ENCODE measurements at regions not wholly inside any gene's neighbourhood (a gene's known extent, or its start where the extent isn't known, plus 50 kb on each side); places are given as distances from the start of the nearest gene placed in this dataset.

DNA sequence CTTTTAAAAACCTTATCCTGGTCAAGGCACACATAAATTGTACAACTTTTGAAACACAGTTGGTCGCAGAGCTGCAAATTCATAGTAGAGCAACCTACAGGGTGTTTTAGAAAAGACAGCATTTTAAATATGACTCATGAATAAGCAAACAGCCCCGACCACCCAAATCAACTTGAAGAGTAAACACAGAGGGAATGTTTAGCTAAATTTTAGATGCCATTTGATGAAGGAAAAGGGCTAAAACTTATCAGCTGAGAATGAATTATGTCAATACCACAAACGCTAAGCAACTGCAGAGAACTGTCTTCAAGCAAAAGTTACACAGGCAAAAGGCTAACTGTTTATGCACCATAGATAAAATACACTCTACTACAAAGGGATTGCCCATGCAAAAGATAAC is 427.5 kb upstream of the PSMD7 start:
- ChIA-PET CTCF (no interaction called here), POLR2A (no interaction called here)
- no peak for DNase-seq (ENCODE audit: extremely low spot score)

DNA sequence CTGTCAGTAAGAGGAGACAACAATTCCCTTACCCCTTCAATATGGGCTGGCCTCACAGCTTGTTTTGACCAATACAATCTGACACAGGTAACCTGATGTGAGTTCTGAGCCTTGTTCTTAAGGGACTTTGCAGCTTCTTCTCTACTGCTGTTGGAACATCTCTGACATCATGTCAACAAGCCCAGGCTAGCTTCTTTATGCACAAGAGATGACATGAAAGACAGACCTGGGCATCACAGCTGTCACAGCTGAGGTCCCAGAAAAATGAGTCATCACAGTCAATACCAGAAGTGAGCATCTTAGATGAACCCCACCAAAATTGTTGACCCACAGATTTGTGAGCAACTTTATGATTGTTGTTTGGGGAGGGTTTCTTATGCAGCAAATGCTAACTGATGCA is 431.7 kb upstream of the PSMD7 start:
- no peak for DNase-seq (ENCODE audit: extremely low spot score)
- TF ChIP-seq ELF4 (IDR thresholded peaks at IDR 0.05) (no peak), L3MBTL2 (conservative IDR thresholded peaks at IDR 0.05) (no peak), NFRKB (IDR thresholded peaks at IDR 0.05) (no peak), TARDBP (IDR thresholded peaks at IDR 0.05) (no peak), SP1 (IDR thresholded peaks at IDR 0.05) (no peak), FOXM1 (IDR thresholded peaks at IDR 0.05; ENCODE audit: borderline replicate concordance) (no peak), ARNT (IDR thresholded peaks at IDR 0.05) (no peak), HDGF (IDR thresholded peaks at IDR 0.05; ENCODE audit: borderline replicate concordance) (no peak), LEF1 (IDR thresholded peaks at IDR 0.05; ENCODE audit: borderline replicate concordance) (no peak), FOXA1 (IDR thresholded peaks at IDR 0.05) (no peak), ZNF384 (IDR thresholded peaks at IDR 0.05) (no peak), SUZ12 (IDR thresholded peaks at IDR 0.05) (no peak)
- TF ChIP-seq, protein P1, sequence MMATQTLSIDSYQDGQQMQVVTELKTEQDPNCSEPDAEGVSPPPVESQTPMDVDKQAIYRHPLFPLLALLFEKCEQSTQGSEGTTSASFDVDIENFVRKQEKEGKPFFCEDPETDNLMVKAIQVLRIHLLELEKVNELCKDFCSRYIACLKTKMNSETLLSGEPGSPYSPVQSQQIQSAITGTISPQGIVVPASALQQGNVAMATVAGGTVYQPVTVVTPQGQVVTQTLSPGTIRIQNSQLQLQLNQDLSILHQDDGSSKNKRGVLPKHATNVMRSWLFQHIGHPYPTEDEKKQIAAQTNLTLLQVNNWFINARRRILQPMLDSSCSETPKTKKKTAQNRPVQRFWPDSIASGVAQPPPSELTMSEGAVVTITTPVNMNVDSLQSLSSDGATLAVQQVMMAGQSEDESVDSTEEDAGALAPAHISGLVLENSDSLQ (IDR thresholded peaks at IDR 0.05) = no peak
- ChIA-PET POLR2A (interaction anchor here (0.6 kb wide), 1 partner anchor 423 kb away, joined by 3 read pairs; no protein-coding TSS in a partner anchor), CTCF (interaction anchor here (0.8 kb wide), 1 partner anchor 12 kb away, joined by 3 read pairs; no protein-coding TSS in a partner anchor)

More for the DNA sequence above, 427.5 kb upstream of the PSMD7 start:
- TF ChIP-seq BHLHE40 (IDR thresholded peaks at IDR 0.05; ENCODE audit: borderline replicate concordance) (no peak), CTBP1 (IDR thresholded peaks at IDR 0.05; ENCODE audit: borderline replicate concordance) (no peak), TARDBP (IDR thresholded peaks at IDR 0.05) (no peak), ARNT (IDR thresholded peaks at IDR 0.05) (no peak), LEF1 (IDR thresholded peaks at IDR 0.05; ENCODE audit: borderline replicate concordance) (no peak), L3MBTL2 (conservative IDR thresholded peaks at IDR 0.05) (no peak), NFRKB (IDR thresholded peaks at IDR 0.05) (no peak), SP1 (IDR thresholded peaks at IDR 0.05) (no peak), FOXK2 (IDR thresholded peaks at IDR 0.05) (no peak), ELF4 (IDR thresholded peaks at IDR 0.05) (no peak), HDGF (IDR thresholded peaks at IDR 0.05; ENCODE audit: borderline replicate concordance) (no peak), FOXM1 (IDR thresholded peaks at IDR 0.05; ENCODE audit: borderline replicate concordance) (no peak), ZNF384 (IDR thresholded peaks at IDR 0.05) (no peak), FOXA1 (IDR thresholded peaks at IDR 0.05) (no peak), SUZ12 (IDR thresholded peaks at IDR 0.05) (no peak)
- TF ChIP-seq, protein P1 (IDR thresholded peaks at IDR 0.05) = no peak

DNA sequence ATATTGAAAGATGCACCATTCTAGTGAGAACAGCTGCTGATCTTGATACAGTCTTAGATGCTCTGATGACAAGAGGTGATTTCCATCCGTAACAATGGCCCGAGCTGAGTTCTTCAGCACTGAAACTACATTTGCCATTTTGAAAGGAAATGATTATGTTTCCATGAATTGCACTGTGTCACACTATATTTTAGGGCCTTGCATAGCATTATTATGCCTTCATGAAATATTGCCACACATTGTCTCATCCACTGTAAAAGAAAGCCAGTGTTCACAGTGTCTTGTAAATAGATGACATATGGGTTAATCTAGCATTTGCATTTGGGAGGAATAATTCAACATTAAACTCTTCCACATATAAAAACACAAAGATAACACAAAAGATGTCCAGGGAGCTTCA is 438.3 kb upstream of the PSMD7 start:
- CTCF ChIA-PET = interaction anchor here (0.6 kb wide), 1 partner anchor 376 kb away, joined by 3 read pairs; no protein-coding TSS in a partner anchor
- POLR2A ChIA-PET = no interaction called here
- TF ChIP-seq NFRKB (IDR thresholded peaks at IDR 0.05) (no peak), ELF4 (IDR thresholded peaks at IDR 0.05) (no peak), HDGF (IDR thresholded peaks at IDR 0.05; ENCODE audit: borderline replicate concordance) (no peak), FOXA1 (IDR thresholded peaks at IDR 0.05) (no peak), BHLHE40 (IDR thresholded peaks at IDR 0.05; ENCODE audit: borderline replicate concordance) (no peak), L3MBTL2 (conservative IDR thresholded peaks at IDR 0.05) (no peak), SUZ12 (IDR thresholded peaks at IDR 0.05) (no peak), FOXK2 (IDR thresholded peaks at IDR 0.05) (no peak), FOXM1 (IDR thresholded peaks at IDR 0.05; ENCODE audit: borderline replicate concordance) (no peak), ZNF384 (IDR thresholded peaks at IDR 0.05) (no peak), CTBP1 (IDR thresholded peaks at IDR 0.05; ENCODE audit: borderline replicate concordance) (no peak), LEF1 (IDR thresholded peaks at IDR 0.05; ENCODE audit: borderline replicate concordance) (no peak), SP1 (IDR thresholded peaks at IDR 0.05) (no peak)
- DNase-seq (ENCODE audit: extremely low spot score) = no peak

DNA sequence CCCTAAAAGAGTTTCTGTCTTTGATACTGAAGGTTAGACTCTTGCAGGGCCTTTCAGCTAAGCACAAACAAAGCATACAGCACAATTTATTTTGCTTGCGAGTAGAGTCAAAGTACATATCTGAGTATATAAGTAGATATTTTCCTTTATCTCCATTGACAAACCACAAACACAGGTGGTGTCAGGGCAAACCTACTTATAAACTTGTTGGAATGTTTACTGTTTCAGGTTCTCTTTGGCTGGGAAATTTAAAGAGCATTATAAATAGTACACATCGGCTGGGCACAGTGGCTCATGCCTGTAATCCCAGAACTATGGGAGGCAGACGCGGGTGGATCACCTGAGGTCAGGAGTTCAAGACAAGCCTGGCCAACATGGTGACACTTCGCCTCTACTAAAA is 442.6 kb upstream of the PSMD7 start:
- CTCF ChIA-PET = no interaction called here
- POLR2A ChIA-PET = no interaction called here
- DNase-seq (ENCODE audit: extremely low spot score) = no peak
- TF ChIP-seq BHLHE40 (IDR thresholded peaks at IDR 0.05; ENCODE audit: borderline replicate concordance) (no peak), NFRKB (IDR thresholded peaks at IDR 0.05) (no peak), TARDBP (IDR thresholded peaks at IDR 0.05) (no peak), SUZ12 (IDR thresholded peaks at IDR 0.05) (no peak), FOXA1 (IDR thresholded peaks at IDR 0.05) (no peak)

DNA sequence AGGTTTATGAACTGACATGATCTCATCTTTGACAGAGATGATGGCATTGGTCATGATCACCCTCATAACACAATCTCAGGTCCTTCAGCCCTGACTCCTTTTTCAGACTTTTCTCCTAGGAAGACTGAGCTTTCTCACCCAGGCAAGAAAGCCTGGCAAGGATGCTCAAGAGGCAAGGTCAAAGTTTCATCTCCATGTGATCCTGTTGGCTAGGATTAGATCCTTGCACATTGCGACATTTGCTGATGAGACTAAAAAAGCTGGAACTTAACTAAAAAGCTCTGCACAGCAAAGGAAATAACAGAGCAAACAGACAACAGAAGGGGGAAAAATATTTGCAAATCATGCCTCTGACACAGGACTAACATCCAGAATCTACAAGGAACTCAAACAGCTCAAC is 444.1 kb upstream of the PSMD7 start:
- TF ChIP-seq FOXA1 (IDR thresholded peaks at IDR 0.05) (no peak), ELF4 (IDR thresholded peaks at IDR 0.05) (no peak), FOXK2 (IDR thresholded peaks at IDR 0.05) (no peak), ZNF384 (IDR thresholded peaks at IDR 0.05) (no peak), LEF1 (IDR thresholded peaks at IDR 0.05; ENCODE audit: borderline replicate concordance) (no peak), SP1 (IDR thresholded peaks at IDR 0.05) (no peak)
- no peak for DNase-seq (ENCODE audit: extremely low spot score)
- ChIA-PET POLR2A (no interaction called here), CTCF (no interaction called here)

DNA sequence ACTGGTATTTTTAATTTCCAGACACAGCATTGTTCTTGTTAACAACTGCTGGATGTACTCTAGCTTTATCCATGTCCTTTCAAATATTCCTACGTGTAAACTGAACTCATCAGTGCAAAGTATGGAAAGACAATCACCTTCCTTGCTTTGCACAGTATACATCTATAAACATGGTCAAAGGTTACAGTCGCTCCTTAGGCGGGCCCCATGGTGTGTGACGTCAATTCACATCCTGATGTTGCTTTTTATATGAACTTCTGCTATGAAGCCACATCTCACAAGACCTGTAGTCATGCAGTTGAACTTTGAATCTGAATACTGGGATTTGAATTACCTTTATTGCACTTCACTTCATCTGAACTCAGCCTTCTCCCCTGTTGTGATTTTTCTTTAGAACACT is 447.6 kb upstream of the PSMD7 start:
- ChIA-PET POLR2A (no interaction called here), CTCF (no interaction called here)
- no peak for DNase-seq (ENCODE audit: extremely low spot score)
- TF ChIP-seq ARNT (IDR thresholded peaks at IDR 0.05) = no peak
- TF ChIP-seq BHLHE40 (IDR thresholded peaks at IDR 0.05; ENCODE audit: borderline replicate concordance) = no peak
- TF ChIP-seq SUZ12 (IDR thresholded peaks at IDR 0.05) = no peak
- no peak for TF ChIP-seq FOXA1 (IDR thresholded peaks at IDR 0.05)
- no peak for TF ChIP-seq HDGF (IDR thresholded peaks at IDR 0.05; ENCODE audit: borderline replicate concordance)
- no peak for TF ChIP-seq ELF4 (IDR thresholded peaks at IDR 0.05)
- no peak for TF ChIP-seq FOXK2 (IDR thresholded peaks at IDR 0.05)
- no peak for TF ChIP-seq TARDBP (IDR thresholded peaks at IDR 0.05)
- no peak for TF ChIP-seq LEF1 (IDR thresholded peaks at IDR 0.05; ENCODE audit: borderline replicate concordance)
- TF ChIP-seq, protein P1 (IDR thresholded peaks at IDR 0.05) = no peak
- no peak for TF ChIP-seq FOXM1 (IDR thresholded peaks at IDR 0.05; ENCODE audit: borderline replicate concordance)
- TF ChIP-seq L3MBTL2 (conservative IDR thresholded peaks at IDR 0.05) = no peak
- TF ChIP-seq SP1 (IDR thresholded peaks at IDR 0.05) = no peak
- no peak for TF ChIP-seq NFRKB (IDR thresholded peaks at IDR 0.05)
- TF ChIP-seq ZNF384 (IDR thresholded peaks at IDR 0.05) = no peak
- no peak for TF ChIP-seq CTBP1 (IDR thresholded peaks at IDR 0.05; ENCODE audit: borderline replicate concordance)

Measured in HEK293T (cell line).